CD4-positive, alpha-beta T cell treated with Interleukin-4 for 4 hours (primary cell): ENCODE measurements at regions not wholly inside any gene's neighbourhood (a gene's known extent, or its start where the extent isn't known, plus 50 kb on each side); places are given as distances from the start of the nearest gene placed in this dataset.
"Not testable (repeated sequence)": the region's sequence is repeated elsewhere in the genome, so short reads cannot be mapped to it uniquely, and the experiment has no call there.

Experiments used
- DNase-seq: peaks from one replicate; pipeline ENCODE4 v3.0.0-alpha.2; 2020

GRCh38 chr4:145295122-145295521 is 114.7 kb upstream of the OTUD4 start:
- DNase-seq = no peak

DNA sequence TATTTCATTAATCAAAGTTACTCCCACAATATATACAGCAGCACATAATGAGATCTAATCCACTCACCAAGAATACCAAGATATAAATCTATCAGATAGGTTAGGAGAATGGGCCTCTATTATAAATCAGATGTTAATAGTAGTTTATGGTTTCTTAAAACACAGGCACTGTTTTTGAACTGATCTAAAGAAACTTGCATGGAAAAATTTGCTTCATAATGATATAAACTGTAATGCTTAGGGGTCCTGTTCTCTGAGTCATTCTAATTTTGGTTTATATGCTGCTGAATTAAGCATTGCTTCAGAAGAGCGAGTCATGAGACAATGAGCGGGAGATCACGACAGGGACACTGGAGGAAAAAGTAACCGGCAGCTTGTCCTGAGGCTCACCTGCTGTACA is 113.3 kb upstream of the OTUD4 start:
- no peak for DNase-seq

GRCh38 chr4:145290955-145291354 is 110.6 kb upstream of the OTUD4 start:
- no peak for DNase-seq

DNA sequence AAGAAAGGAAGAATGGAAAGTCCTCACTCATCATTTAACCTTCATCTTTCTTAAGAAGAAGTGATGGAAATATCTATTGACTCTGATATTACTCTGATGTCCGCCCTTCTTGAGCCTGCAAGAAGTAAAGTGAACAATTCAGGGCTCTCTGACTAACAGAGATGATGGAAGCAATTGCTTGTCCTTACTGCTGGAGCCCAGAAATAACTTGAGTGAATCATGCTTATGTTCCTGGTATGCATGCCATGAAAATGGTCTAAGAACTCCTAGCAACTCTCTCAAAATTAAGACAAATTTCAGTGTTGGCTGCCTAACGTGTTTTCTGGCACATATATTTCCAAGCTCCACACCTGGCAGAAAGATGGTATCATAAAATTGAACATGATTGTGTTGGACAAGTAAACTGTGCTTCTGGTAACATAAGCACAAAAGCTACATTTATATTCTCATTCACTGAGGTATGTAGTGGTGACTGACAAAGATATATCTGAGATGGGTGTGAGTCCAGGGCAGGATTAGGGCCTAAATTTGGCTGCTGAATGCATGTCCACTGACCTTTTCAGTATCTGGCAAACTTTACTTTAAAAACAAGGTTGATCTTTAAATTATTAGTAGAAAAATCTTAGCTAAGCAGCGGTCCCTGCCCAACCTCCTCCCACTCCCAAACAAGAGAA is 109.2 kb upstream of the OTUD4 start:
- no peak for DNase-seq

GRCh38 chr4:145287351-145287750 is 107.0 kb upstream of the OTUD4 start:
- DNase-seq = no peak

DNA sequence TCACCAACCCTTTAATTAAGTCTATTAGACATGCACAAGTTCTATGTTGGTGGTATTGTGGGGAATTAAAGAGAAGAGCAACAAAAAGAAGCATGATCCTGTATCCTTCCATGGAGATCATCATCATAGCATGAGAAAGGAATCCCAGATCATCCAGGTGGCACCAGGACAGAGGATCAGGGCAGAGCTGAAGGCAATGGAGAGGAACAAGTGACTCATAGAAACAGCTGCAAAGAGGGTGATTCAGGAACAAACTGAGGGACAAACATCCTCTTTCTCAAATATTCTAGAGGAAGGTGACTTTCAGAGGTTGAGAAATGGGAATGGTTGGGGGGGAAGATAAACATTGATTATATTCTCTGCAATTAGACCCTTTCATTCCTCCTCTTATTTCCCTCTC is 105.5 kb upstream of the OTUD4 start:
- no peak for DNase-seq

- DNase-seq = no peak
These were observed 103.5 kb upstream of the OTUD4 start for GRCh38 chr4:145283909-145284308.

DNA sequence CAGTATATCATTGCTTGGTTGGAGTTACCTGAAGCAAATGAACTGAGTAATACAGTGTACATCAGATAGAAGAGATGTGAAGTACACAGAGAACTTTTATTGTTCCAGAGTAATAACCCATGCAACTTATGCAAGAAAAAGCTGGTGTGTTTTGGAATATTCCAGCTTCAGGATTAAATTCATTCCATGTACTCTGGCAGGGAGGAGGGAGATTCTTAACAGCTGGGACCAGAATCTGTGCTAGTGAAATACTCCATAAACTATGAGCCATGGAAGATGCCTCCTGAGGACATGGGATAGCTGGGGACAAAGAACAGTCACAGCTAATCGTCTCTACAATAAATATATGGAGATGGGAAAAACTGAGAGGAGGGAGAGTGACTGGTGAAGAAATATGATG is 101.6 kb upstream of the OTUD4 start:
- DNase-seq = no peak

- no peak for DNase-seq
These were observed 100.8 kb upstream of the OTUD4 start for GRCh38 chr4:145281224-145281623.

DNA sequence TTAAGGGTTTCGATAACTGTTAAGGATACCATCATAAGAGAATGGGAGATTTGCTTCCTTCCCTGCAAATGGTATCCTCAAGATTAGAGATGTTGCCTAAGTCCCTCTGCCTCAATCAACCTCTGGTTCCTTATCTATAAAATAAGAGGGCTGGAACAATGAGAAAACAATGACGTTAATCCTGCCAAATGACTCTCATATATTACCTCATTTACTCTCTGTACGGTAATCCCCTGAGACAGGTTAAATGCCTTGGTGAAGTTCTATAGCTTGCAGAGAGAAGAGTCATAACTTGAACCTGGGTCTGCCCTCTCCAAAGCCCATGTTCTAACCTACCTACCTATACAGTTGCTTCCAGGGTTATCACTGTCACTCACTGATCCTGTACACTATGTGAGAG is 100.2 kb upstream of the OTUD4 start:
- DNase-seq = no peak

DNA sequence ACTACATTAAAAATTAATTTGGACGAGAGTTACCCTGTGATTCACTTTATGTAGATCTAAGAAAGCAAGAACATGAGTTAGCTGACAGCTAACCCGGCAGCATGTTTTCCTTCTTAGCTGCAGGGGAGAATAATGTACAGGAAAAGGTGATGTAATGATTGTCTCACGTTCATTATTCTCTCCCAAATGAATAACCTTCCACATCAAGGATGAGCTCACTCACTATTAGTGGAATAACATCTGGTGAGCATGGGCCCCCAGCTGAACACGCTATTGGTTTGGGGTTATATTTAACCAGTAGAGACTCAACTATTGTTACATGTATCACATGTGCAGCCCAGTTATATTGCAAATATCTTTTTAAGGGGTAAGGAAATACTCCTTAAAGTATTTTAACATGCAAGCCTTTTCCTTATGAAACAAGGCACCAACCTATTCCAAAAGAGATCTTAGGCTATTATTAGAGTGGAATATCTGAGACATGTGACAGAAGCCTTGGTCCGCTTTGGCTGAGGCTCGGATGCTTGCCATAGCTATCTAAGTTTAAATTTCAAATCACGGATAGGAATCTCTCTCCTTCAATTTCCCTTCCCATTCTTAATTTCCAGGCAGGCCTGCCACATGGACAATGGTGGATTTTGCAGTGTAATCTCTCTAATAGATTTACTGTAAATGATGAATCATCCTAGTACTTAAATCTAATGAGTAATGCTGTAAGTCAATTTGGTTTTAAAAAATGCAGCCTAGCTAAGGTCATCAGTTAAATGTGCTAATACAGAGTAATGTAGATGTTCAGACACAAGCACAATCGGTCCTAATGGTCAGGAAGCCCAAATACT is 99.0 kb upstream of the OTUD4 start:
- DNase-seq = no peak

GRCh38 chr4:145278341-145279121 is 98.1 kb upstream of the OTUD4 start:
- no peak for DNase-seq

DNA sequence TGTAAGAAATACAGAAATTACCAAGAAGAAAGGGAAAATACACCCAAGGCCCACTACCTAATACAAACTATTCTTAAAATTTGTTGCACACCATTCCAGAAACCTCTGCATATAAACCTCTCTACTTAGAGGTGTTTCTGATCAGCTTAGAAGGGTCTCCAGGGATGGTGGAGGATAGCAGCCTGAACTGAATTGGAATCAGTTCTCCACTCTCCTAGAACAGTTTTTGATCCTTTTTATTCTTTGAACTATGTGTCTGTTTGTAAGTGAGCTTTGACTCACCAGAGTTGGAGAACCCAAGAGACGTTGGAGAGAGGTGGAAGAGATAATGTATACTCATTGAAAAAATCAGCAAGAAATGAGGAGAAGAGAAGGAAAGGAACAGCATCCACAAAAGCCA is 96.6 kb upstream of the OTUD4 start:
- DNase-seq = no peak

DNA sequence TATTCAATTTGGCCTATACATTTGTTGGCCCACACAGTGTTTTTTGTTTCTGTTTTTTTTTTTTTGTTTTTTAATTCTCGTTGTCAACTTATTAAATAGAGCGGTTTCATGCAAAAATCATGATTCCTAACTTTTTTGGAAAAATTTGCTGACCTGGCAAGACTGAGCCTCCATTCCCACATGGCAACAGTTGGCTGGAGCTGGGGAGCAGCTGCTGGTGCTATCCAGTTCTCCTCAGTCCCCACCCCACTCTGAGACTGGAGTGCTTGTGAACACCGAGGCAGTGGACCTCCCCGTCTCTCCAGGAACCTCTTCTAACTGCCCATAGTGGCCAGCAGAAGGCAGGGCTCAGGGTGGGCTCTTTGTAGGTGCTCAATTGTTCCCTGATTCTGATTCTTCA is 95.7 kb upstream of the OTUD4 start:
- no peak for DNase-seq

DNA sequence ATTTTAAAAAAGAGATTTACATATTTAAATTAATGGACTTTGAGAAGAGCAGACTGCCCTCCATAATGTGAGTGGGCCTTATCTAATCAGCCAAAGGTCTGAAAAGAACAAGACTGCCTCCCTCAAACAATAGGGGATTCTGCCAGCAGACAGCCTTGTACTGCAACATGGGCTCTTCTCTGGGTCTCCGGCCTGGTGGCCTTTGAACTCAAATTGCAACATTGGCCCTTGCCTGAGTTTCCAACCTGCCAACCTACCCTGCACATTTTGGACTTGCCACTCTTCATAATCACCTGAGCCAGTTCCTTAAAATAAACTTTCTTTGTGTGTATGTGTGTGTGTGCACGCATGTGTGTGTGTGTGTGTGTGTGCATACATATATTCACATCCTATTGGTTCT is 90.8 kb upstream of the OTUD4 start:
- no peak for DNase-seq

DNA sequence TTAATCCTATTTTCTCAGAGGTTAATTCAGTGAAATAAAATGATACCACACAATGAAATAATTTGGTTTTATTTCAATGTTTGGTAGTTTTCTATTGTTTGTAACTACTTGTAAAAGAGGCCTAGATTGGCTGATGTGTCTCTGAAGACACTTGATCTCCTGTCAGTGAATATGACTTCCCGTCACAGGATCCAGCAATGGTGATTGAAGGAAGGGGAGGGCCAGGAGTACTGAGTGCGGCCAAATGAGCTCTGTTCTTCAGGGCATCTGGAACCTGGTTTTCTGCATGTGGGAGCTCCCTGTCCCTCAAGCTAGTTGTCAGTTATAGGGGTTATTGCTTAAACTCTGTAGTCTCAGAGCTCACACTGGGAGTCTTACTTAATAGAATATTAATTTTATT is 86.5 kb upstream of the OTUD4 start:
- no peak for DNase-seq

GRCh38 chr4:145260091-145260490 is 79.7 kb upstream of the OTUD4 start:
- no peak for DNase-seq

DNA sequence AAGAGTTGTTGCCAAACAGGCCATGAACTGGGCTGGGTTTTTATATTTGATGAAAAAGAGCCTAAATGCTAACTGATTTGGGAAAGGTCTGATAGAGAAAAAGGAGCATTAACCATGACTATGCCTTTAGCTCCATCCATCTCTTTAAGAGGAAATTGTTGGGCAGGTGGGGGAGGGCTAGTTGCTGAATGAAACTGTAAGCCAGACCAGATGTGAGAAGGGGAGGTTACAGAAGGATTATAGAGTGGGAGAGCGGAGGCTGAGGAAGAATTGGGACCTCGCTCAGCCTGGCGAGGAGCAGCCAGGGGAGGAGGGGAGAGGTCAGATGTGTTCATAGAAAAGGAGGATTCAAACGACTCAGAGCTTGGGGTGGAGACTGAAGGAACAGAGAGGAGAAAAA is 74.9 kb upstream of the OTUD4 start:
- DNase-seq = not testable (repeated sequence)

DNA sequence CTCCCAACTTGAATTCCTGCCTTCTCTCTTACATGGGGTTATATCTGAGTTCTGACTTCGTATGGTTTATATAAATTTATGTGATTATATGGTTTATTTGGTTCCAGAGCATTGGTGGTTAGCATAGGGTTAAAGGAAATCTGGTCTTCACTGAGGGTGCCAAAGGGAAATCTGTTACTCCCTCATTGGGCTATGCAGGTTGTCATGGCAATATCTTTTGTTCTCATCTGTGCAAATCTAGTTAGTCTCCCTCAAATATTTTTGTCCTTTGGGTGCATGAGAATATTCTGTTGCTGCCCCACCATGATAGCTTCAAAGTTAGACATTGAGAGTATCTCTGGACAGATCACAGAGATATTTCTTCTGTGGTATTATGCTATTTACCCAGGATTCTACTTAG is 71.8 kb upstream of the OTUD4 start:
- DNase-seq = no peak

- DNase-seq = no peak
These were observed 71.0 kb upstream of the OTUD4 start for GRCh38 chr4:145251391-145251790.

DNA sequence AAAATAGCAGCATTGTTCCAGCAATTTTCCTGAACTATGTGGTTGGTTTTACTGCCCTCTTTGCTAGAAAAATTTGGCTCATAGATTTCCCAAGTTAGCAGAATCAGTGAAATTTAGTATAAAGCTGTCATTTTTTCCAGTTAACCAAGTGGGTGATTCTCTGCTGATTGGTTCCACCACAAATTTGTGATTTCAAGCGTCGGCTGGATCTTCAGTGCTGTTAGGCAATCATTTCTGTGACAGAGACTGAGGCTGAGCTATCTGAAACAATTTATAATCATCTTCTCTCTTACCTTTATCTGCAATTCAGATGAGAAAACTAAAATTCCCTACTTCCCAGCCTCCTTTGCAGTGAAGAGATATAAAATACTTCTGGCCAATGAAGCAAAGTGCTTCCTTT is 68.6 kb upstream of the OTUD4 start:
- DNase-seq = no peak

GRCh38 chr4:145248502-145248901 is 68.1 kb upstream of the OTUD4 start:
- DNase-seq = no peak

- peak; percentile 53 for DNase-seq
These were observed 53.8 kb upstream of the OTUD4 start for GRCh38 chr4:145234091-145234706.
